ENCODE measurements at regions not wholly inside any gene's neighbourhood (a gene's known extent, or its start where the extent isn't known, plus 50 kb on each side); places are given as distances from the start of the nearest gene placed in this dataset.

- Histone ChIP-seq H3K27me3 (ENCODE audit: low read depth) (no peaks in the 10 kb centered on the region), H3K9me3 (no peaks in the 10 kb centered on the region; the same call in 1 of the 2 replicates), H3K36me3 (replicated peaks) (no peaks in the 10 kb centered on the region), H3K4me1 (no peaks in the 10 kb centered on the region), H3K4me3 (no peak overlapping the region)
- in situ Hi-C loops (cut with MboI; ENCODE audit: low sequenced_read_pairs), result no loop called here
- no peak for DNase-seq (ENCODE audit: low spot score in 2 of 2)
Observed at GRCh38 chr20:47451602-47451904, 50.1 kb upstream of the NCOA3 start.
